ENCODE measurements at regions not wholly inside any gene's neighbourhood (a gene's known extent, or its start where the extent isn't known, plus 50 kb on each side); places are given as distances from the start of the nearest gene placed in this dataset.

GRCh38 chr6:56739836-56740815 lies 97.4 kb upstream of the DST start:
- no peak for TF ChIP-seq CTCF (conservative IDR thresholded peaks at IDR 0.05)
- TF ChIP-seq ZFX (IDR thresholded peaks at IDR 0.05): no peak
